GM21825 (cell line): ENCODE measurements at regions not wholly inside any gene's neighbourhood (a gene's known extent, or its start where the extent isn't known, plus 50 kb on each side); places are given as distances from the start of the nearest gene placed in this dataset.

Source experiments
- ATAC-seq: cut with Tn5 transposase; IDR thresholded peaks from one replicate; pipeline ENCODE4 v1.9.1; 2021; ENCODE audit warnings: mild to moderate bottlenecking, moderate library complexity; ENCODE audit not compliant: unreplicated experiment

DNA sequence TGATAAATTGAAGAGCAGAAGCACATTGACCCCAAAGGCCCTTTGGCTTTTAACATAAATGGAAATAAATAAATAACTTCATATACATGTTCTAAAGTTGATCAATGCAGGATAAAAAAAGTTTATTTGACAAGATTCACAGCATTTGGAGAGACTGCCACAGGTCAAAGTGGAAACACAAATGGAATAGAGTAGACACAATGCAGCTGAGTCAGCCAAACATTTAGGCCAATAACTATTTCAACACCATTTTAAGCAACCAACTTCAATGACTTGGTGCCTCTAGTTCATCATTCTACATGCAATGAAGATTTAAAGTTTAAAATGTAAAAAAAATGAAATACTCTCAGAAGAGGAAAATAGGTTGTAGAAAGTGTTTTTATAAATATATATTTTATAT is 365.2 kb downstream of the FAT4 start:
- no peak for ATAC-seq

DNA sequence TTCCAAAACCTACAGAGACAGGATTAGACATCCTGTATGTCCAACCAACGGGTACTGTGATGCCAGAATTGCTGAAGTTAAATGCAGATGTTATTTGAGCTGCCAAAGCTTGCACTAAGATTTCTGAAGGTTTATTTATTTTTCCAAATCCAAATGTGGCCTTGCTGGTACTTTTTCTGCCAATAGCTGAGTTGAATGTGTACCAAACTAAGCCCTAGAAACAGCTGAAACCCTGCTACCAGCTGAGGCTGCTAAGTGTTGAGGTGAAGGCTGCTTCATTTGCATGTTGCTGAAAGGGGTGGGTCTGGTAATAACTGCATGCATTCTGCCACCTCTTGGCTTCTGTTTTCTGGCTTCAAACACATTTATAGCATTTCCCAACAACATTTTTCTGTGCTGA is 366.5 kb downstream of the FAT4 start:
- ATAC-seq: no peak

DNA sequence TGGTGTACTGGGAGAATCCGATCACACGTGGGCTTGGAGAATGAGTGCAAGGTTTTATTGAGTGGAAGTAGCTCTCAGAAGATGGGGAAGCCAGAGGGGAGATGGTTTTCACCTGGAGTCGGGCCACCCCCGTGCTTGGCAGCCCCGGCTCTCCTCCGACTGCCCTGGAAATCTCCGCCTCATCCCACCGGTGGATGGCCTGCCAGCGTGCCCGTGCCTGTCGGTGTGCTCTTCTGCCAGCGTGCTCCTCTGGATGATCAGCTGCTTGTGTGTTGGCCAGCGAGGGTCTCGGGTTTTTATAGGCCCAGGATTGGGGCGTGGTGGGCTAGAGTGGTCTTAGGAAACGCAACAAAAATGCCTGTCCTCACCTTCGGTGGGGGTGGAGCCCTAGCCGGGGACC is 368.0 kb downstream of the FAT4 start:
- ATAC-seq: no peak

DNA sequence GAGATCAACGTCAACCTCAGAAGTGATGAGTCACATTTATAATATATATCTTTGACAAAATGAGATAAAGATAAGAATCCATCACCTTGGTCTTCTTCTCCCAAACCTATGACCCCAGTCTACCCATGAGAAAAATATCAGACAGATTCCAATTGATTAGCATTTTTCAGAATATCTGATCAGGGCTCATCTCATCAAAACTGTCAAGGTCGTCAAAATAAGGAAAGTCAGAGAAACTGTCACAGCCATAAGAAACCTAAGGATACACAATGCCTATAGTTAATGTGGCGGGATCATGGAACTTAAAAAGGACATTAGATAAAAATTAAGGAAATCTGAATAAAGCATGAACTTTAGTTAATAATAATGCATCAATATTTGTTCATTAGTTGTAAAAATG is 374.1 kb downstream of the FAT4 start:
- ATAC-seq: no peak

DNA sequence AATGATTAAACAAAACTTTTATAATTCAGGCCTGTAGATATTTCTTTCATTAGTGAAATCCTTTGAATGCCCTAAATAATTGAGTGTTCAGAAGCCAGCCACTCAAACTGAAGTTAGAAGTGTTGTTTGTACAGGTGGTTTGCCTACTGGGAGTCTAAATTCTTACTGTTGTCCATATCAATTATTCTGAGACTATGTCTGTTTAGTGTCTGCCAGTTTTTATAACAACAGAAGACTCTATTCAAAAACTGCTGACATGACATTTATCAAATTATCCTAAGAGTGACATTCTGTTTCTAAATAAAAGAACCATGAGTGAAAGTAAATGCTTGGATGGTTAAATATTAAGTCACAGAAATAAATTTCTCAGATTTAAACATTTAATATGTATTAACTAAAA is 375.1 kb downstream of the FAT4 start:
- no peak for ATAC-seq

DNA sequence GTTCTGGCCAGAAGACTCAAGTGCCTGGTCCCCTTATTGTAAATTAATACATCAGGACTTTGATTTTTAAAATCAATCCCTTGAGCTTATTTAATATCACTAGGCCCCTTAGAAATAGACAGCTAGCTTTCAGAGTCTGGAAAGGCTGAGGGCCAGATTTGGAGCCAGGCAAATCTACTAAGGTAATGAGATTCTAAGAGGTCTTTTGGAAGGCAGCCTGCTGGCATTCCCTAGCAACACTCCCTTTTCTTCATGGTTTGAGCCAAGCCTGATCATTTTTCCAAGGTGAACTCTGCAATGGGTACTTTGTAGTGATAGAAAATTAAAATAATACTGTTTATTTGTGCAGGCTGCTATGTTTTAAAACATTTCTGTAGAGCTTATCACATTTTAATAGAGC is 378.5 kb downstream of the FAT4 start:
- ATAC-seq: no peak

DNA sequence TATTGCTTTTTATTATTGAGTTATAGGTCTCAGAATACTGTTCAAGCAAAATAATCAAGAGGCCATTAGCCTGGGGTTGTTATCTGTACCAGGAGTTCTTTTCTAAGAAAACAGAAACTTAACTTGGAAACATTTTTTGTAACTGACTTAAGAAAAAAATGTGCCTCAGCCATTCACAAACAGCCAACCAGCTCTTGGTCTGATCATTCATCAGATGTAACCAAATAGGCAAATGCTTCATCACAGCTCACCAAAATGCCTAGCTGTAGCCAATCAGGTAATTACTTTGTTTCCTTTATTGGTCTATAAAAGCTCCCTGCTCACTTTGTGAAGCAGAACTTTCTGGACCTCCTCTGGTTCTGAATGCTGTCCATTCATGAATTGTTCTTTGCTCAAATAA is 387.7 kb downstream of the FAT4 start:
- no peak for ATAC-seq

DNA sequence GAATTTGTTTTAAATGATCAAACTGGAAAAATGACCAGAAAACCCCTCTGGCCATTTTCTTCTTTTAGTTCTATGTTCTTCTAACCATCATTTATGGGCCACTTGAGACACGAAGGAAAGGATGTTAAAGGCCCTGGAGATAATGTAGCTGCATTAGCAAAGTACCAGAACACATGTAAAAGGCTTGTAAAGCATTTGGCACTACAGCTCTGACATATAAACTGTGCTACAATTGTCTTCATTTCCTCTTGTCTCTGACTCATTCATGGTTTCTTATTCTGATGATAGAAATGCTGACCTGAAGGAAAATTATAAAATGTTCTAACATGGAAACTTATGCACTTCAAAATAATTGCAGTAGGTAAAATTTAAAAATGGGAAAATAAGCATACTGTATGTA is 388.7 kb downstream of the FAT4 start:
- ATAC-seq: no peak

DNA sequence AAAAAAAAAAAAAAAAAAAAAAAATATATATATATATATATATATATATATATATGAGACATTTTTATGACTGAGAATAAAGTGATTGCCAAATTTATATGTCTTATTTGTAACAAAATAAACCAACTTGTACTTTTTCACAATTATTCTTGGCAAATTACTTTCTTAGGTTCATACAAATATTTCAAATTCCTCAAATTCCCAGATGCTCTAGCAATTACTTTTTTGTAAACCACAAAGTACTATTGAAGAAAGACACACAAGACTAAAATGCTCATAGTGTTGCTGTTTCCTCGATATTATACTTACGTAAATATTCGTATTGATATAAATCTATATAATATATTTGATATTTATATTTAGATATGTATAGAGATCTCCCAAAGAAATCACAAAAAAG is 390.0 kb downstream of the FAT4 start:
- no peak for ATAC-seq

DNA sequence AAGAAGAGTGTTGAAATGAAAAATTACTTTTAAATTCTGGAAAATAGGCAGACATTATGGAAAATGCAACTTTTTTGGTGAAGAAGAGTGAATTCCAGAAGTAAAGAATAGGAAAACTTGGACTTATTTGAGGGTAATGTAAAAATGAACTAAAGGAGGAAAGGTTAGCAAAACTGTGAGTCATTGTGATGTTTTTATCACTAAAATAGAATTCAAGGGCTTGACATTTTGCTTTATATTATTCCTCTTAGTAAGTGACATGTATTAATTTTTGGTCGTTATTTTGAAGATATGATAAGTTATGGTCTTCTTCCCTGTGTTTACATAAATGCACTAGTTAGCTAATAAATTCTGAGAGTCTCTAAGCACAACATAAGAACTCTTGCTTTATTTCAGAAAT is 390.9 kb downstream of the FAT4 start:
- ATAC-seq: no peak

DNA sequence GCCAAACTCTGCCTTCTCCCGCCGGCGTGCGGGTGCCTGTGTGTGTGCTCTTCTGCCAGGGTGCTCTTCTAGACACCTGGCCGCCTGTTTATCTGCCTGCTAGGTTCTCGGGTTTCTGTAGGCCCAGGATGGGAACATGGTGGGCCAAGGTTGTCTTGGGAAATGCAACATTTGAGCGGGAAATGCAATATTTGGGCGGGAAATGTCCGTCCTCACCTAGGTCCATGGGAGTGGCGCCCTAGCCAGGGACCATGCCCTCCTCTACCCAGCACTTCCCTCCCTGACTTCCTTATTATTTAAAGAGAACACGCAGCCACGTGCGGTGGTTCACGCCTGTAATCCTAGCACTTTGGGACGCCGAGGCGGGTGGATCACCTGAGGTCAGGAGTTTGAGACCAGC is 392.6 kb downstream of the FAT4 start:
- ATAC-seq: no peak

DNA sequence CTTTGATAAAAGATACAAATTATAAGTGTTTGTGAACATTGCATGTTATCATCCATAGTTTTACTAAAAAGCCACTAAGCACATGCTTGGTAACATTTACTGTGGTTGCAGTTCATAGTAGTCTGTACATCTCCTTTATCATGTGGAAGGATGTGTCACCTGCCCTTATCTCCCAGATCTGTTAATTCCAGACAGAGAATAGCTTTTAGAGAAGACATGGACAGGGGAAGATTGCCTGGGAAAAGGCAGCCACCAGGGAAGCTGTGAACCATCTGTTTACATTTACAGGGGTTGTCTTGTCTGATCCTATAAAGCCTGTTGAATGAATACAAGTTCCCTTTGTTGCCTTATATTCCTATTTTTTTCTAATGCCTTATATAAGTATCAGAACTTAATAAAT is 396.0 kb downstream of the FAT4 start:
- no peak for ATAC-seq

DNA sequence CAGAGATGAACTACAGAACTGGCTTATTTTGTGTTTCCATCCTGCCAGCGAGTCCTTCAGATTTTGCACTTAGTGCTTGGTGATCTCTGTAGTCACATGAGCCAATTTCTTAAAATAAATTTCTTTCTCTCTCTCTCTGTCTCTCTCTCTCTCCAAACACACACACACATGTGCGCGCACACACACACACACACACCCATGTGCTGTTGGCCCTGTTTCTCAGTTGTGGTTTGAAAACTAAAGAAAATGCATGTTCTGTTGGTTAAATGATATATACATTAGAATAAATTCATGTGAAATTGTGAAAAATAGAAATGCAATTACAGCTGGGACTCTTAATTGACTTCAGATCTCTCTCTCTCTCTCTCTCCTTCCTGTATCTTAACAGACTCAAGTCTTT is 399.3 kb downstream of the FAT4 start:
- no peak for ATAC-seq

DNA sequence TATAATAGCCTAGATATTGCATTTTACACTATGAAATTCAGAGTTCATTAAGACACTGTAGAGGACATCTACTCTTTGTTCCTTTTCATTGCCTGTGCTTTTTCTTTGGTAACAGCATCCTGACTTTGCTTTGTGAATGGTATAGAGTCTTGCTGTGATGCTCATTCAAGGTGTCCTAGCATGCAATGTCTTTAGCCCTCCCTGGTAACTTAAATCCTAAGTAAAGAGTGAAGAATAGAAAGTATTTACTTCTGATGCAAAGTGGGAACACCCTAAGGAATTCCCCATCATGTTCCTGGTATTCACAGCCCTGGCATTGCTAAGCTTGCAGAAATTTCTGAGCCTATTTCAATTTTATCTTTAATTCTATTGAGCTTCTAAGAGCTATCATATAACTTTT is 400.1 kb downstream of the FAT4 start:
- ATAC-seq: no peak

DNA sequence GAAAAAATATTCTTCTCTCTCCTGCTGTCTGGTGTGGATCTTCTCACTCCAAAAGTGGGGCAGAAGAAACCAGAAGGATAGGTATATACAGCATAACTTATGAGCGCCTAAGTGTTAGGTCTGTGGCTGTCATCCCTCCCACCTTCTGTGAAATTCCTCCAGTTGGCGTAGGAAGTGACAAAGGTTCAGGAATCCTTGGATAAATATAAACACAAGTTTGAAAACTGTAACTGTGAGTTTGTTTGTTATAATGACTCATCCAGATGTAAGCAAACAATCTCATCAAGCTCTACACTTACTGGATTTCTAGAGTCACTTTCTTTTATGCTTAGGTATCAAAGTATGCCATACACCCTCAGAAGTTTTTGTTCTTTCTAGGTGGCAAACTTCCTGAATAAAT is 405.2 kb downstream of the FAT4 start:
- ATAC-seq: no peak

DNA sequence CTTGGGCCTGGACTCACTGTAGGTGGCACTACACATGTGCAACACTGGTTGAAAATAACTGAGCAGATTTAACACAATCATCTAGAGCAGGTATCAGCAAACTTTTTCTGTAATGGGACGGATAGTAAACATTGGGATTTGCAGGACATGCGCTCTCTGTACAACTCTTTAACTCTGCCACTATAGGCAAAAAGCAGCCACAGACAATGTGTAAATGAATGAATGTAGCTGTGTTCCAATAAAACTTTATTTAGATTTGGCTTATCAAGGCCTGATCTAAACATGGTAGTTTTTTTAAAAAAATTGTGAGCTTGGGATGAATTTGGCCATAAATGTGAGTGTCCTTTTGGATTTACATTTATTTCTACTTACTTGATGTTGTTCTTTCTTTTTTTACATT is 407.3 kb downstream of the FAT4 start:
- ATAC-seq: no peak

DNA sequence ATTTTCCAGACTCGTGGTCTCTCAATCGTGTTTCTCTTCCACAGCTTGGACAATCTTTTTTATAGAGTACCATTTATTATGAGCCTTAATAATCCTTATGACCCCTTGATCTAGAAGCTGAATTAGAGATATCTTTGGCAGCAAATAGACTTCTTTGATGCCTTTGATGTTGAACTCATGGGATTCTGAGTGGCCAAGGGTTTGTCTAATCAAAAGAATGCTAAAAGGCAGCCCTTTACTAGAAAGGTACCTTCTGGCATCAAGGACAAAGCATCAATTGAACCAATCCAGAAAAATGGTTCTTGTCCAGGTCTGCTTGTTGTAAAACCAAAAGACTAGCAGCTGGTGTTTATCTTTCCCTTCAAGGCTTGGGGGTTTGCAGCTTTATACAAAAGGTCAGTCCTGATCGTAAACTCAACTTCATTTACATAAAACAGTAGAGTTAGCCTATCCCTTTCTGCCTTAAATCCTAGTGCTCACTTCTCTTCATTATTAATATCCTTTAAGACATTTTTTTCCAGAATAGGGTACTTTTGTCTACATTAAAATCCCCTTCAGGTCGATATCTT is 411.3 kb downstream of the FAT4 start:
- ATAC-seq: no peak

DNA sequence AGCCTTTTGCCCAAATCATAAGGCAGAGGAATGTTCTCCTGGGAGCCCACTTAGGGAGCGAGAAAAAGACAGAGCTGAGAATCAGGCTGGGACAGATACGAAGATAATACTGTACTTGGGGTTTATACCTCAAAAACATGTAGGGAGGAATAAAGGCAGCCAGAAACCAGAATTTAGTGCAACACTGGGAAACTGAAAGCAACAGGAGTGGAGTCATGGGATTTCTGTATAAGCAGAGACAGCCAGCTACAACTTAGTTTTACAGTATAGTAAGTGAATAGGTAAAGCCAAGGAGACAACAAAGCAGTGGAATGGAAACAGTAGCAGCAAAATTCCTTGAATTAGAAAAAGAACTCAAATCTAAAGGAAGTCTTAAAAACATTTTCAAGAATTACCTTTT is 413.2 kb downstream of the FAT4 start:
- no peak for ATAC-seq

DNA sequence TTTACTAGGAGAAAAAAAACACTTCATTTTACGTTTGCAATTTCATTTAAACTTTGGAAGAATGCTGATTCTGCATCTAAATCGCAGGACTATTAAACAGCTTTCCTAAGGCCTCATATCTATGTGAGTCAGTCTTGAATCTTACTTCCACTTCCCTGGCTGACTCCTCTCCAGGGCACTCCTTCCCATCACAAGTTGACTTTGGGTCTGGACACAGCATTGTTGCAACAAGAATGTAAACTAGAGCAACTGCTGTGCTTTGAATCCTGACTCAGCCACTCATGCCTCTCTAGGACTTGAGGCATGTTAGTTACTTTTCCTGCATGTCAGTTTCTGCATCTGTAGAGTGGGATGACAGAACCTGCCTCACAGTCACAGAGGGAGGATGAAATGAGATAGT is 413.8 kb downstream of the FAT4 start:
- ATAC-seq: no peak

DNA sequence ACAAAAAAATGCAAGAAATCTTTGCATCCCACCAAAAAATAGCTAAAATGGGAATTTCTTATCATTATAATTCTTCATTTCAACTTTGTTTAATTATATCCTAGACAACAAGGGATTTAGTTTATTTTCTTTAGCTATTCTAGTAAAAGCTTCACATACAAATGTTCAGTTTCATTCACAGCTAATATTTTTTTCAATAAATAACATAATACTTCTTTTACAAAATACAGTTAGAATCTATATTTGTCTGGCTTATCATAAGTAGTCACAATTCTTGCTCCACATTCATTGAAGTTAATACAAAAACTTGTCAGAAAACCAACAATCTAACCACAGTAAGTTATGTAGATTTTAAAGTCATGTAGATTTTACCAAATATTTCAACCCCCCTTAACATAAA is 414.4 kb downstream of the FAT4 start:
- no peak for ATAC-seq

DNA sequence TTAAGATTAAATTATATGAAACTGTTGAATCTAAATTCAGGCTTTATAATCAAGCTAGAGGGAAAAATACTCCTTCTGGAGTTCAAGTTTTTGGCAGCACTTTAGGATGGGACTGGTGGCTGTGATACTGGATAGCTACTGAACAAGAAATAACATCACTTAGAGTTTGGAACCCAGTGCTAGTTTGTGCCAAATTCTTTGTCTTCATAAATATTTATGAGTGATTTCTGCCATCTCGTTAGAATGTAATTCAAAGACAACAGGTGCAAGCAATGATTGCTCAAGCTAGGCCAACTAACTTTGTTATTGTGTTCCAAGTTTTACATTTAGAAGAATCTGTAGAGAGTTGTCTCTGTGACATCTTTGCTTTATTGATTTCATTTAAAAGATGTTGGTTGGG is 417.9 kb downstream of the FAT4 start:
- no peak for ATAC-seq

DNA sequence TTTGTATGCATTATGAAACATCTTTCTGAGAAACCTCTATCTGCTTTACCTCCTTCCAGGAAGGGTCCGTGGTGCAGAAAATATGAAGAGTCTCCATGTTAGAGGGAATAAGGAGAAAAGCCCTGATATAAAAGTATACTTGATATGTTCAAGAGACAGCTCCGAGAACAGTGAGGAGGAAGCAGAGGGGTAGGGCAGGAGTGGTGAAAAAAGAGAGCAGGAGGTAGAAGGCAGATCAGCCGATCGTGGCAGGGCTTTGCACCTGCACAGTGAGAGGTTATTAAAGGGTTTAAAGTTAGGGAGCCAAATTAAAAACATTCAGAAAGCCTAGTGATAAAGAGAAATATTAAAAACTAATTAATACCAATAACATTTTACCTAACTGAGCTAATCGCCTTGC is 419.7 kb downstream of the FAT4 start:
- no peak for ATAC-seq

DNA sequence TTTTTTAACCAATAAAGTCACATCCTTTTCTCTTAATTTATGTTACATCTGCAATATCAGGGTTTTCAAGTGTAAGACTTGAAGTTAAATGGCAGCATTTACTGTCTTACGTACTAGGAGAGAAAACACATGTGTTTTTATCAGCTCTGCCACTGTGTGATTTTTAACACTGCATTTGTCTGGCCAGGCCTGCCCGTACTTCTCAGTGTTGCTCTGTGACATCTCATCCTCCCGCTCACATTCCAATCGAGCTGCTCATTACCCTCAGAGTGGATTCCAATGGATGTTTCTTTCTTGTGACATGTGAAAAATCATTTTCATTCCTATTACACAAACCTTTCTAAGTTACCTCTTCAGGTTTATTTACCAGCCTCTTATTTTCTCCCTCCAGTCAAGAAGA is 420.3 kb downstream of the FAT4 start:
- no peak for ATAC-seq

DNA sequence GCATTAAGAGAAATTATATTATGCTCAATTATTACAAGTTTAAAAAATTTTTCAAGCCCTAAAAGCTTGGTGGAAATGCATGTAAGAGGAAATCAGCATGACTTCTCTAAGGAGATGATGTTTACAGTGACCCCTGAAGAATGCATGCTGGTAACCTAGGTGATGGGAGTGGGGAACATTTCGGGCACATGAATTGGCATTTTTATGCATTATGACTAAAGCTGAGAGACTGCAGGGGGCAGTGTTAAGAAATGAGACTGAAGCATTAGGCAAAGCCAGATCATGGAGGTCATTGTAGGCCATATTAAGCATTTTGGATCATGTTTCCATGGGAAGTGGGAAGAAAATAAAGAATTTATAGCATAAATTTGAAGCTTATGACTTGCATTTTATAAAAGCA is 421.3 kb downstream of the FAT4 start:
- no peak for ATAC-seq
